ENCODE measurements at regions not wholly inside any gene's neighbourhood (a gene's known extent, or its start where the extent isn't known, plus 50 kb on each side); places are given as distances from the start of the nearest gene placed in this dataset.

- Histone ChIP-seq H2AFZ (ENCODE audit: low read length) (no peak overlapping the region), H4K20me1 (ENCODE audit: insufficient read depth, low read length) (no peaks in the 10 kb centered on the region), H3K4me2 (ENCODE audit: low read depth, low read length) (no peak overlapping the region), H3K27ac (ENCODE audit: extremely low read length, insufficient read depth, low read length) (no peak overlapping the region), H3K4me1 (ENCODE audit: insufficient read depth, low read length) (no peaks in the 10 kb centered on the region), H3K27me3 (ENCODE audit: control insufficient read depth in 1 of 2, insufficient read depth in 2 of 2, low read length in 2 of 2) (peaks cover 16 to 85% of the 10 kb centered on the region in 2 experiments; a peak in 4 of 5 replicates), H3K9ac (ENCODE audit: insufficient read depth, low read depth, low read length) (no peak overlapping the region), H3K36me3 (replicated peaks in 1 of 2; ENCODE audit: control insufficient read depth in 1 of 2, insufficient read depth in 2 of 2, low read length in 2 of 2) (no peaks in the 10 kb centered on the region), H3K4me3 (replicated peaks in 1 of 3; ENCODE audit: insufficient read depth in 1 of 3, low read depth in 2 of 3, low read length in 3 of 3) (no peak overlapping the region), H3K79me2 (ENCODE audit: insufficient read depth, low read length) (no peaks in the 10 kb centered on the region), H3K9me3 (ENCODE audit: low read length) (no peaks in the 10 kb centered on the region)
- no peak for TF ChIP-seq CC2D1A (CRISPR knock-in tag; IDR thresholded peaks at IDR 0.05)
- no peak for TF ChIP-seq ZMYM2 (CRISPR knock-in tag; IDR thresholded peaks at IDR 0.05)
- TF ChIP-seq MYC (CRISPR knock-in tag; IDR thresholded peaks at IDR 0.05; ENCODE audit: borderline replicate concordance): no peak
- TF ChIP-seq MED13 (CRISPR knock-in tag; IDR thresholded peaks at IDR 0.05): no peak
- no peak for TF ChIP-seq SSRP1 (CRISPR knock-in tag; IDR thresholded peaks at IDR 0.05)
- no peak for TF ChIP-seq ZBTB3 (CRISPR knock-in tag; IDR thresholded peaks at IDR 0.05; ENCODE audit: borderline replicate concordance, low read depth)
- TF ChIP-seq ZNF749 (CRISPR knock-in tag; IDR thresholded peaks at IDR 0.05; ENCODE audit: borderline replicate concordance): no peak
- no peak for TF ChIP-seq PAF1 (CRISPR knock-in tag; IDR thresholded peaks at IDR 0.05)
- no peak for TF ChIP-seq ZNF83 (CRISPR knock-in tag; IDR thresholded peaks at IDR 0.05; ENCODE audit: borderline replicate concordance)
- no peak for TF ChIP-seq CENPT (CRISPR knock-in tag; IDR thresholded peaks at IDR 0.05; ENCODE audit: low read depth)
- no peak for TF ChIP-seq ATF6 (CRISPR knock-in tag; conservative IDR thresholded peaks at IDR 0.05)
- TF ChIP-seq ZNF33B (CRISPR knock-in tag; IDR thresholded peaks at IDR 0.05): no peak
- no peak for TF ChIP-seq FOXA1 (IDR thresholded peaks at IDR 0.05)
- no peak for TF ChIP-seq FOXA1 (CRISPR knock-in tag; IDR thresholded peaks at IDR 0.05)
- ATAC-seq (no peak), DNase-seq (ENCODE audit: low spot score) (no peak), FAIRE-seq (no peak)
- no TSS peak for BruUV-seq (replicated peaks)
- intact Hi-C loops (cut with micrococcal nuclease; ENCODE audit: unreplicated experiment): no loop called here
- ChIA-PET CTCF (ENCODE audit: low intra/inter-chr PET ratio, low total read pairs) (no interaction called here), POLR2A (no interaction called here)
- WGBS (ENCODE audit: low lambda C conversion rate): 23% methylated on average over 4 of the region's 4 CpGs
- in situ Hi-C loops (cut with HindIII; ENCODE audit: extremely low pct_ligation_motif_present, low pct_unique_long_range_greater_than_20kb): no loop called here
Measured at GRCh38 chr17:77786090-77786489, 172.4 kb upstream of the TNRC6C start.

Measured in HepG2 (cell line).